MCF 10A (cell line): ENCODE measurements at regions not wholly inside any gene's neighbourhood (a gene's known extent, or its start where the extent isn't known, plus 50 kb on each side); places are given as distances from the start of the nearest gene placed in this dataset.
"Not testable (repeated sequence)": the region's sequence is repeated elsewhere in the genome, so short reads cannot be mapped to it uniquely, and the experiment has no call there.

ENCODE experiments used
- BruUV-seq: library from RNA; stranded (reverse); fragments of 400-500 nt; replicated peaks from 2 replicates; lab custom pipeline; 2021; lab: Mats Ljungman, UMichigan
- CTCF ChIA-PET: fragments of 300-600 bp; sonication (Branson Sonifier 250); formaldehyde crosslinking; extraction: SDS; loops from one replicate; lab custom pipeline; 2021; ENCODE audit warnings: antibody characterized with exemption, inconsistent platforms; lab: Yijun Ruan, JAX
- POLR2A ChIA-PET: fragments of 300-600, 350-650 bp; sonication (Branson Sonifier 250); formaldehyde crosslinking; extraction: SDS; loops from one replicate; lab custom pipeline; 2020; ENCODE audit warnings: antibody characterized with exemption, inconsistent platforms; lab: Yijun Ruan, JAX
- DNase-seq: peaks from one replicate; pipeline ENCODE4 v3.0.0-alpha.2; 2018; ENCODE audit not compliant: unreplicated experiment
- H3K27ac Mint-ChIP-seq: one replicate; pipeline ENCODE4 v1.8.0; 2022; ENCODE audit warnings: mild to moderate bottlenecking, low read depth, mixed read lengths; ENCODE audit not compliant: unreplicated experiment
- H3K27me3 Mint-ChIP-seq: one replicate; pipeline ENCODE4 v1.8.0; 2022; ENCODE audit warnings: mixed read lengths; ENCODE audit not compliant: insufficient read depth, unreplicated experiment
- H3K36me3 Mint-ChIP-seq: one replicate; pipeline ENCODE4 v1.8.0; 2022; ENCODE audit warnings: mild to moderate bottlenecking, moderate library complexity, mixed read lengths; ENCODE audit not compliant: insufficient read depth, unreplicated experiment
- H3K4me1 Mint-ChIP-seq: one replicate; pipeline ENCODE4 v1.8.0; 2022; ENCODE audit warnings: mixed read lengths; ENCODE audit not compliant: insufficient read depth, unreplicated experiment
- H3K4me3 Mint-ChIP-seq: one replicate; pipeline ENCODE4 v1.8.0; 2022; ENCODE audit warnings: mild to moderate bottlenecking, moderate library complexity, mixed read lengths; ENCODE audit not compliant: unreplicated experiment
- H3K9me3 Mint-ChIP-seq: one replicate; pipeline ENCODE4 v1.8.0; 2022; ENCODE audit warnings: mixed read lengths; ENCODE audit not compliant: unreplicated experiment
- intact Hi-C: fragments of 100-400 bp; cut with micrococcal nuclease; formaldehyde crosslinking; loops from 2 replicates; pipeline ENCODE4 v1.14.1; 2022
- TF ChIP-seq, protein P1 (sequence below): fragments of 200-600 bp; IDR thresholded peaks from one replicate; pipeline ENCODE4 v1.8.0; 2022; ENCODE audit warnings: antibody characterized with exemption, mild to moderate bottlenecking; ENCODE audit not compliant: unreplicated experiment

DNA sequence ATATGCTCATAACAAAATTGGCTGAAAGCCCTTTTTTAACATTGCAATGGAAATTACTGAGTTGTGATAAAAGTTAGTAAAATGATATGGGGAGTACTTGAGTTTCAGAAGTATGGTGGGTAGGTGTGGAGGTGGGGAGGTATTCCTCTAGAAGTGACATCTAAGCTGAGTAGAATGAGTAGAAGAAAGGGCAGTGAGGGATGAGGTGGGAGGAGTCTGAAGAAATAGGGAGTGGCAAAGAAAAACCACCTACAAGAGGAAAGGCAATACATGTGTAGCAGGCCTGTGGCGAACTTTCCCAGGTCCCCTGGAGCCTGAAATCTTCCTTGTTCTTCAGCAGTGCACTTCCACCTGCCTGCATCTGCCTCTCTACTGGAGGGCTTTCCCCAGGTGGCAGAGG is 52.8 kb upstream of the DIPK2A start:
- no peak for DNase-seq
- BruUV-seq: no TSS peak
- H3K9me3 Mint-ChIP-seq: no peaks in the 10 kb centered on the region
- intact Hi-C loops: no loop called here
- ChIA-PET CTCF (interaction anchor here (1.4 kb wide), 1 partner anchor 34 kb away, joined by 5 read pairs; no protein-coding TSS in a partner anchor), POLR2A (no interaction called here)
- TF ChIP-seq, protein P1, sequence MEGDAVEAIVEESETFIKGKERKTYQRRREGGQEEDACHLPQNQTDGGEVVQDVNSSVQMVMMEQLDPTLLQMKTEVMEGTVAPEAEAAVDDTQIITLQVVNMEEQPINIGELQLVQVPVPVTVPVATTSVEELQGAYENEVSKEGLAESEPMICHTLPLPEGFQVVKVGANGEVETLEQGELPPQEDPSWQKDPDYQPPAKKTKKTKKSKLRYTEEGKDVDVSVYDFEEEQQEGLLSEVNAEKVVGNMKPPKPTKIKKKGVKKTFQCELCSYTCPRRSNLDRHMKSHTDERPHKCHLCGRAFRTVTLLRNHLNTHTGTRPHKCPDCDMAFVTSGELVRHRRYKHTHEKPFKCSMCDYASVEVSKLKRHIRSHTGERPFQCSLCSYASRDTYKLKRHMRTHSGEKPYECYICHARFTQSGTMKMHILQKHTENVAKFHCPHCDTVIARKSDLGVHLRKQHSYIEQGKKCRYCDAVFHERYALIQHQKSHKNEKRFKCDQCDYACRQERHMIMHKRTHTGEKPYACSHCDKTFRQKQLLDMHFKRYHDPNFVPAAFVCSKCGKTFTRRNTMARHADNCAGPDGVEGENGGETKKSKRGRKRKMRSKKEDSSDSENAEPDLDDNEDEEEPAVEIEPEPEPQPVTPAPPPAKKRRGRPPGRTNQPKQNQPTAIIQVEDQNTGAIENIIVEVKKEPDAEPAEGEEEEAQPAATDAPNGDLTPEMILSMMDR: no peak
- peaks cover 8% of the 10 kb centered on the region for H3K4me1 Mint-ChIP-seq
- no peaks in the 10 kb centered on the region for H3K27me3 Mint-ChIP-seq
- H3K27ac Mint-ChIP-seq: no peak overlapping the region
- no peak overlapping the region for H3K4me3 Mint-ChIP-seq
- peaks cover 5% of the 10 kb centered on the region for H3K36me3 Mint-ChIP-seq

GRCh38 chr3:143921176-143921575 is 50.4 kb upstream of the DIPK2A start:
- POLR2A ChIA-PET, H3K27me3 Mint-ChIP-seq, H3K4me3 Mint-ChIP-seq, CTCF ChIA-PET, DNase-seq, H3K4me1 Mint-ChIP-seq, H3K27ac Mint-ChIP-seq, BruUV-seq, intact Hi-C loops, H3K9me3 Mint-ChIP-seq, H3K36me3 Mint-ChIP-seq: not testable (repeated sequence)
